GM18867 (cell line): ENCODE measurements at regions not wholly inside any gene's neighbourhood (a gene's known extent, or its start where the extent isn't known, plus 50 kb on each side); places are given as distances from the start of the nearest gene placed in this dataset.

Experiments
- ATAC-seq: cut with Tn5 transposase; IDR thresholded peaks from one replicate; pipeline ENCODE4 v1.9.1; 2021; ENCODE audit warnings: mild to moderate bottlenecking, moderate library complexity; ENCODE audit not compliant: unreplicated experiment

GRCh38 chr1:239221656-239222055 is 164.7 kb upstream of the CHRM3 start:
- no peak for ATAC-seq

- no peak for ATAC-seq
These were observed 166.7 kb upstream of the CHRM3 start for GRCh38 chr1:239219679-239220078.

- ATAC-seq: no peak
These were observed 168.1 kb upstream of the CHRM3 start for GRCh38 chr1:239218301-239218700.

GRCh38 chr1:239212811-239213220 is 173.6 kb upstream of the CHRM3 start:
- no peak for ATAC-seq

DNA sequence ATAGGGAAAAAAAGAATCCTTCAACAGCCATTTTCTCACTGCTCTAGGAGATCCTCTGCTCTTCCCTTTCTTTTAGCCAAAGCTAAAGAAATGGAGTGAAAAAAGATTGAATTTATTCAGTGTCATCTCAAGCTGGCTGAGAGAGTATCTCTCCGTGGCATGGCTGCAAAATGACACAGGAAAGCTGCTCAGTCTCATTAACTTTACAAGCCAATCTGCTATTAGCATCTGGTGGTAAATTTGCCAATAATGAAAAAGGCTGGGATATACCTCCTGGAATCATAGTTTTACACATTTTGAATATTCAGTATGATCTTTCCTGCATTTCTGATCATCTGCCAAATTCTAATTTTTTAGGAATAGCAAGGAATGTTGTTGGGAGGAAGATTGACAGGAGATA is 176.8 kb upstream of the CHRM3 start:
- ATAC-seq: no peak

DNA sequence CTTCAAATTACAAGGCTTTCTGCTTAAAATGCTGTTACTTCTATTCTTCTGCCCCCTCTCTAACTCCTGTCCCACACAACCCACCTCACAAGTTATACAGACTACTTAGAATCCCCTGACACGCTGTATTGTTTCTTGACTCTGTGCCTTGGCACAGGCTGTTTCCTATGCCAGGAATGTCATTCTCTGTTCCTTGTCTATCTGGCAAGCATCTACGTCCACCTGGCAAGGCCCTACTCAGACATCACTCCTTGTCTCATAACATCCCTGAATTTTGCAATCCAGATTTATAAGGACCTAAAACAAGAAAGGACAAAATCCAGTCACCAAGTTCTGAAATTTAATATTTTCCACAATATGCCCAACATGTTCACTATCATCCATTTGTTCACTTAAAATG is 182.0 kb upstream of the CHRM3 start:
- no peak for ATAC-seq

DNA sequence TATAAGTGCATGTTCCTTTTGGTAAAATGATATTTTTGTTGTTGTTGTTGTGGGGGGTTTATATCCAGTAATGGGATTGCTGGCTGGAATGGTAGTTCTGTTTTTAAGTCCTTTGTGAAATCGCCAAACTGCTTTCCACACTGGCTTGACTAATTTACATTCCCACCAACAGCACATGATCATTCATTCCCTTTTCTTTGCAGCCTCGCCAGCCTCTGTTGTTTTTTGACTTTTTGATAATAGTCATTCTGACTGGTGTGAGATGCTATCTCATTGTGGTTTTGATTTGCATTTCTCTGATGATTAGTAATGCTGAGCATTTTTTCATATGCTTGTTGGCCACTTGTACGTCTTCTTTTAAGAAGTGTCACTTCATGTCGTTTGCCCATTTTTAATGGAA is 188.5 kb upstream of the CHRM3 start:
- ATAC-seq: no peak

- ATAC-seq: no peak
These were observed 196.3 kb upstream of the CHRM3 start for GRCh38 chr1:239189998-239190512.

DNA sequence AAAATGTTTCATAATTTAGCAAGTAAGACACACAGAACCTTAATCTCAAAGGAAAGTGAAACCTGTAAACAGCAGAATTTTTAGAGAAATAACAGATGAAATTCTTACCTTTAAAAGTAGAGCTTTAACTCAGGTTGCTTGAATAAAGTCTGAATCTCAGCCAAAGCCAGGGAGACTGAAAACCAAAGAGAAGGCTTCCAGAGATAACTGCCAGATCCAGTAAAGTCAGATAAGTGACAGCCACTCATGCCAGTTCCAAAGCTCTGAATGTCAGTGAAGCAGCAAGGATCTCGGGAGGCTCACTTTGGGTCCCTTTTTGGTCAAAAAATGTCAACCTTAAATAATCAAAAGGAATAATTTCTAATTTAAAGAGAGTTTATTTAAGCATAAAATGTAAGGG is 199.9 kb upstream of the CHRM3 start:
- ATAC-seq: no peak

- ATAC-seq: no peak
These were observed 201.1 kb upstream of the CHRM3 start for GRCh38 chr1:239185245-239185619.

DNA sequence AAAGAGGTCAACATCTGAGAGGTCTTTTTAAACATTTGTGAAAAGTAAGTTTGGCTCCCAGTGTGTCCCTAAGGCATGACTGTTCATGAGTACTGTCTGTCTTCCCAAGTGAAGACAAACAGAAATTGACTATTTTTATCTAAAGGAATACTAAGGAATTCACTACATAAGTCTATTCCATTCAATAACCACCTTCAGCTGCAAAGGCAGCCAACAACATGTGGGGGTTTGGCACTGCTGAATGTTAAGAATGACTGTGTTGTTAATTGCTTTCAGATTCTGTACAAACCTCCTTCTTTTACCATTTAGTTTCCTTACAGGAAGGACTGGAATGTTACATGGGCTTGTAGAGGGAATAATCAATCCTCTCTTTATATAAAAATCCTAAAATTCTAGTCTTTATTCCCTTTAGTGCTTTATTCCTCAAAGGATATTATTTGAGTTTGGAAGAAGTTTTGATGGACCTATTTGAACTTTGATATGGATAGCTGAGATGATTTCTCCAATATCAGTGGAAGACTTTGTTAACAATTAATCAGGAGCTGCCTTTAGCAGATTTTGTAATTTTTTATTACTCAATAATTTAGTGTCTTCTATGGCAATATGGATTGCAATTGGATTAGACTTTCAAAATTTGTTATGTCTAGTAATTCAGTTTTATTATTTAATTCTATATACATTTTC is 201.7 kb upstream of the CHRM3 start:
- no peak for ATAC-seq

- no peak for ATAC-seq
These were observed 207.4 kb upstream of the CHRM3 start for GRCh38 chr1:239178961-239179360.

- ATAC-seq: no peak
These were observed 211.5 kb upstream of the CHRM3 start for GRCh38 chr1:239174880-239175279.

- no peak for ATAC-seq
These were observed 215.5 kb upstream of the CHRM3 start for GRCh38 chr1:239170828-239171227.

GRCh38 chr1:239169276-239169675 is 217.1 kb upstream of the CHRM3 start:
- no peak for ATAC-seq

DNA sequence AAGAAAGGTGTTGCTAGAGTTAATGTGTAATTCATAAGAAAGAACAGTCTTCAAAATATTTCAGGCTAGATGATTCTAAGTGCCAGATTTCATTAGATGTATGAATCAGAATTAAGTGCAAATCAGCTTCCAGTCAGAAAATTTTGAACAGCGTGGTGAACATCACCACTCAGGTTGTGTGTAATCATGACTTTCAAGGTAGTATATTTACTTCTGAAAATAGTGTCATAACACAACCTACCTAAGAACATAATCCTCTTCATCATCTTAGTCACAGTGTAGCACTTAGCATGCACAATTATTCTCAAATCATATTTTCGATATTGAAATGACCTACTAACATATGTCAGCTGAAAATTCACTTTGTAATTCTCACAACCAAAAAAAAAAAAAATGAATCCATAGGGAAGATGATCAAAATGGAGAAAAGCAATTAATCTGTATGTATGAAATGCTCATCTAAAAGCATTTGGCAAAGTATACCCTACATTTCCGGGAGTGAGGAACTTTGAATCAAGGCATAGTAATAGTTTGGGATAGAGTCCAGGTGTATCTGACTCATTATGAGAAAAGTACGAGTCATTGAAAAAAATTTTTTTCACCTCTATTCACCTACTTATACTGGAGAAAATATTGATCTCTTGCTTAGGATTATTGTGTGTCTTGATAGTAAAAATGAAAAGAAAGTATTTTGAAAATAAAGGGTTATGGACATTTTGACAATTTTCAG is 221.8 kb upstream of the CHRM3 start:
- no peak for ATAC-seq

DNA sequence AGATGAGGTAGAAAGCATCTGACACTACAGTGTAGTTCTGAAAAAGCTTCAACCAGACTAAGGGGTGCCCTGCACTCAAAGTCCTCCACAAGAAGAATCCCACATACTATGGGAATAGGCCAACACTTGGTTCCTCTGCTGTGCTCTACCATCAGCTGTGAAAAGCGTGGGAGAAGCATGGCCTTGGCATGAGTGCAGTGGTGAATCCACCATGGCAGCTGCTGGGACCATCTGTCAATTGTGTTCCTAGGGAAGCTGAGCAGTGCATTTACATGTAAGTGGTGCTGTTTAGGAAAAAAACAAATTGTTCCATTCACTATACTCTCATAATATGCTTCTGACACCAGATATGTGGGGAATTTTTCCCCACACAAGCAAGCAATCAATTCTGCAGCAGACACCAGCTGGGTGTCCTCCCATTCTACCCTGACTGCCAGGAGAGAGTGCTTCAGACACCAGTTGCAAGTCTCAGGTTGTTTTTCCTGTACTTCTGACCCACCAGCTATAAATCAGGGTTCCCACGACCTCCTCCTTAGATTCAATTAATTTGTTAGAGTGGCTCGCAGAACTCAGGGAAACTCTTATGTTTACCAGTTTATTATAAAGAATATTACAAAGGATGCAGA is 230.8 kb upstream of the CHRM3 start:
- no peak for ATAC-seq

- no peak for ATAC-seq
These were observed 234.4 kb upstream of the CHRM3 start for GRCh38 chr1:239151937-239152336.

- no peak for ATAC-seq
These were observed 245.4 kb upstream of the CHRM3 start for GRCh38 chr1:239140968-239141367.

GRCh38 chr1:239139801-239140200 is 246.6 kb upstream of the CHRM3 start:
- no peak for ATAC-seq

GRCh38 chr1:239128541-239128940 is 257.8 kb upstream of the CHRM3 start:
- ATAC-seq: no peak

DNA sequence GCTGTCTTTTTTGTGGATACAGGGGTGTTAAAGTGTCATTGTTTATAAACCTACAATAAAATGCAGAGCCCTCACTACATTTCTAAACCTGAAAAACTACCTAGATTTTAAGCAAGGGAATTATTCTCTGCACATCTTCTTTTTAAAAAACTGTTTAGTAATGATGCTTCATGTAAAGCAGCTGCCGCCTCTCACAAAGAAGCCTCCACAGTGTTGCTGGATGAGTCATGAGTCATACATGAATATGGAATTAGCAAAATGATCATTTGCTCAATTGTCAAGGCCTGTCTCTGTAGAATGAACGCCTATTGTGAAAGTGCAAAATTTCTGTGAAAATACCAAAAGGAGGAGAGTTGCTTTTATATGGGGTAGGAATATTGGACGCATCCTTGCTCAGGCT is 259.5 kb upstream of the CHRM3 start:
- no peak for ATAC-seq
